CD4-positive, alpha-beta T cell (primary cell): ENCODE measurements at regions not wholly inside any gene's neighbourhood (a gene's known extent, or its start where the extent isn't known, plus 50 kb on each side); places are given as distances from the start of the nearest gene placed in this dataset.

Experiments used
- ATAC-seq: fragments of 200-7000 bp; cut with Tn5 transposase; one replicate; pipeline ENCODE4 v1.10.0; 2022; ENCODE audit warnings: mild to moderate bottlenecking; ENCODE audit not compliant: poor library complexity
- CTCF ChIA-PET: fragments of 350-600 bp; sonication (Branson Sonifier 250); formaldehyde crosslinking; loops from one replicate; lab custom pipeline; 2021; ENCODE audit warnings: antibody characterized with exemption, inconsistent platforms; lab: Charles Lee
- POLR2A ChIA-PET: fragments of 350-600 bp; sonication (Branson Sonifier 250); formaldehyde crosslinking; loops from one replicate; lab custom pipeline; 2021; ENCODE audit warnings: antibody characterized with exemption, inconsistent platforms; lab: Charles Lee
- DNase-seq, 14 experiments: peaks; one replicate each; pipeline ENCODE4 v3.0.0-alpha.2; 2013 to 2020; ENCODE audit warnings: mixed read lengths in 2 of 14
- H3K27ac ChIP-seq, 2 donors: one replicate each; pipeline versions ENCODE4 v1.5.1 to v1.7.0; 2013; ENCODE audit warnings: low read length in 2 of 2, low read depth in 1 of 2, mild to moderate bottlenecking in 1 of 2
- H3K27me3 ChIP-seq, 2 experiments: 1 replicate in 1 of 2; 2 replicates in 1 of 2; pipeline versions ENCODE4 v1.6.1 to v1.7.0; 2013; ENCODE audit warnings: low read length in 2 of 2, control low read depth in 1 of 2, mild to moderate bottlenecking in 1 of 2, moderate library complexity in 1 of 2; ENCODE audit not compliant: insufficient read depth in 2 of 2, control insufficient read depth in 1 of 2
- H3K36me3 ChIP-seq: one replicate; pipeline ENCODE4 v1.6.1; 2013; ENCODE audit warnings: low read length, control low read depth; ENCODE audit not compliant: insufficient read depth
- H3K4me1 ChIP-seq: one replicate; pipeline ENCODE4 v1.6.1; 2013; ENCODE audit warnings: low read length, control low read depth; ENCODE audit not compliant: insufficient read depth
- H3K4me3 ChIP-seq: one replicate; pipeline ENCODE4 v1.5.1; 2013; ENCODE audit warnings: mild to moderate bottlenecking, low read length, moderate library complexity
- H3K9me3 ChIP-seq, 2 experiments: 1 replicate in 1 of 2; 2 replicates in 1 of 2; pipeline versions ENCODE4 v1.6.1 to v1.7.0; 2013; ENCODE audit warnings: low read length in 2 of 2, mild to moderate bottlenecking in 2 of 2, control low read depth in 1 of 2, moderate library complexity in 1 of 2; ENCODE audit not compliant: control insufficient read depth in 1 of 2, insufficient read depth in 1 of 2
- H3K27ac Mint-ChIP-seq: one replicate; pipeline ENCODE4 v1.8.0; 2020; ENCODE audit warnings: mixed read lengths
- H3K27me3 Mint-ChIP-seq: one replicate; pipeline ENCODE4 v1.8.0; 2021; ENCODE audit warnings: mixed read lengths
- H3K36me3 Mint-ChIP-seq: one replicate; pipeline ENCODE4 v1.8.0; 2021; ENCODE audit warnings: low read depth, mixed read lengths
- H3K4me1 Mint-ChIP-seq: one replicate; pipeline ENCODE4 v1.8.0; 2021; ENCODE audit warnings: low read depth, mixed read lengths
- H3K4me3 Mint-ChIP-seq: one replicate; pipeline ENCODE4 v1.8.0; 2020; ENCODE audit warnings: mild to moderate bottlenecking, mixed read lengths
- H3K9me3 Mint-ChIP-seq: one replicate; pipeline ENCODE4 v1.8.0; 2020; ENCODE audit warnings: mixed read lengths
- CTCF ChIP-seq: fragments of 200-600 bp; IDR thresholded peaks from one replicate; pipeline ENCODE4 v1.8.0; 2022; ENCODE audit warnings: antibody characterized with exemption, mild to moderate bottlenecking
- intact Hi-C, 2 experiments: fragments of 100-400 bp; cut with DNase I in 1 of 2; cut with micrococcal nuclease in 1 of 2; formaldehyde crosslinking; loops; one replicate each; pipeline versions ENCODE4 v1.15.1 to v1.9.0; 2023 to 2025; cut with DNase I, micrococcal nuclease

- H3K4me3 ChIP-seq: no peak overlapping the region
- H3K27ac ChIP-seq: no peak overlapping the region
- Mint-ChIP-seq H3K4me3 (no peak overlapping the region), H3K27me3 (peaks cover 25% of the 10 kb centered on the region), H3K36me3 (peaks cover 6% of the 10 kb centered on the region), H3K27ac (no peak overlapping the region), H3K4me1 (no peaks in the 10 kb centered on the region), H3K9me3 (peaks cover 4% of the 10 kb centered on the region)
- ChIA-PET POLR2A (no interaction called here), CTCF (no interaction called here)
- H3K36me3 ChIP-seq: no peaks in the 10 kb centered on the region
- peaks cover 4 to 12% of the 10 kb centered on the region in 2 experiments for H3K27me3 ChIP-seq
- intact Hi-C loops: no loop called here
- DNase-seq: no peak
- no peak for TF ChIP-seq CTCF
- no peaks in the 10 kb centered on the region for H3K4me1 ChIP-seq
- peaks cover 0 to 12% of the 10 kb centered on the region in 2 experiments for H3K9me3 ChIP-seq
- no peak for ATAC-seq
Measured at GRCh38 chr11:64502634-64503033, 53.1 kb upstream of the SLC22A11 start.

GRCh38 chr11:64503186-64503753, 52.5 kb upstream of the SLC22A11 start:
- H3K27me3 Mint-ChIP-seq: peaks cover 26% of the 10 kb centered on the region
- no peaks in the 10 kb centered on the region for H3K4me1 Mint-ChIP-seq
- intact Hi-C loops: no loop called here
- TF ChIP-seq CTCF: no peak
- DNase-seq: no peak
- peaks cover 4% of the 10 kb centered on the region for H3K9me3 Mint-ChIP-seq
- H3K27ac Mint-ChIP-seq: no peak overlapping the region
- H3K9me3 ChIP-seq: peaks cover 0 to 12% of the 10 kb centered on the region in 2 experiments
- no peak for ATAC-seq
- no peaks in the 10 kb centered on the region for H3K4me1 ChIP-seq
- no peaks in the 10 kb centered on the region for H3K36me3 ChIP-seq
- peaks cover 4 to 11% of the 10 kb centered on the region in 2 experiments for H3K27me3 ChIP-seq
- H3K27ac ChIP-seq: no peak overlapping the region
- peaks cover 6% of the 10 kb centered on the region for H3K36me3 Mint-ChIP-seq
- no peak overlapping the region for H3K4me3 Mint-ChIP-seq
- H3K4me3 ChIP-seq: no peak overlapping the region
- ChIA-PET POLR2A (no interaction called here), CTCF (no interaction called here)

- DNase-seq (no peak), ATAC-seq (no peak)
- Mint-ChIP-seq H3K4me3 (no peak overlapping the region), H3K27ac (no peak overlapping the region), H3K36me3 (peaks cover 6% of the 10 kb centered on the region), H3K9me3 (peaks cover 4% of the 10 kb centered on the region), H3K27me3 (peaks cover 17% of the 10 kb centered on the region), H3K4me1 (no peaks in the 10 kb centered on the region)
- Histone ChIP-seq H3K36me3 (no peaks in the 10 kb centered on the region), H3K9me3 (peaks cover 0 to 12% of the 10 kb centered on the region in 2 experiments), H3K4me3 (no peak overlapping the region), H3K4me1 (no peaks in the 10 kb centered on the region), H3K27ac (no peak overlapping the region), H3K27me3 (peaks cover 3% of the 10 kb centered on the region in 2 experiments)
- TF ChIP-seq CTCF: no peak
- CTCF ChIA-PET: no interaction called here
- POLR2A ChIA-PET: no interaction called here
- intact Hi-C loops: no loop called here
Measured at GRCh38 chr11:64504999-64505398, 50.7 kb upstream of the SLC22A11 start.
